ENCODE measurements at regions not wholly inside any gene's neighbourhood (a gene's known extent, or its start where the extent isn't known, plus 50 kb on each side); places are given as distances from the start of the nearest gene placed in this dataset.

GRCh38 chr14:62001963-62002362 is 239.7 kb downstream of the SNAPC1 start:
- DNase-seq (ENCODE audit: insufficient read length, low spot score): no peak
- no peak for FAIRE-seq

GRCh38 chr14:62002642-62003041 is 240.4 kb downstream of the SNAPC1 start:
- peak; percentile 99 for FAIRE-seq
- no peak for DNase-seq (ENCODE audit: insufficient read length, low spot score)

- no peak for FAIRE-seq
- DNase-seq (ENCODE audit: insufficient read length, low spot score): no peak
Measured at GRCh38 chr14:62003701-62004100, 241.5 kb downstream of the SNAPC1 start.

GRCh38 chr14:62006116-62006731 is 244.0 kb downstream of the SNAPC1 start:
- FAIRE-seq: no peak
- no peak for DNase-seq (ENCODE audit: insufficient read length, low spot score)

- no peak for FAIRE-seq
- peak; percentile 53 for DNase-seq (ENCODE audit: insufficient read length, low spot score)
Measured at GRCh38 chr14:62015243-62015642, 253.0 kb downstream of the SNAPC1 start.

- no peak for DNase-seq (ENCODE audit: insufficient read length, low spot score)
- FAIRE-seq: peak; percentile 99
Measured at GRCh38 chr14:62015945-62016344, 253.7 kb downstream of the SNAPC1 start.

- peak; percentile 98 for FAIRE-seq
Measured at GRCh38 chr14:62017651-62018230, 255.5 kb downstream of the SNAPC1 start.

GRCh38 chr14:62018606-62019005 is 256.4 kb downstream of the SNAPC1 start:
- FAIRE-seq: no peak
- no peak for DNase-seq (ENCODE audit: insufficient read length, low spot score)

More at GRCh38 chr14:62017651-62018230, 255.5 kb downstream of the SNAPC1 start:
- no peak for DNase-seq (ENCODE audit: insufficient read length, low spot score)

- FAIRE-seq (no peak), DNase-seq (ENCODE audit: insufficient read length, low spot score) (no peak)
Measured at GRCh38 chr14:62027958-62028357, 265.7 kb downstream of the SNAPC1 start.

GRCh38 chr14:62029569-62029924 is 267.3 kb downstream of the SNAPC1 start:
- DNase-seq (ENCODE audit: insufficient read length, low spot score) (no peak), FAIRE-seq (peak; percentile 99)

- no peak for FAIRE-seq
- DNase-seq (ENCODE audit: insufficient read length, low spot score): no peak
Measured at GRCh38 chr14:62030387-62030786, 268.2 kb downstream of the SNAPC1 start.

GRCh38 chr14:62031504-62031903 is 269.3 kb downstream of the SNAPC1 start:
- DNase-seq (ENCODE audit: insufficient read length, low spot score): no peak
- FAIRE-seq: no peak

GRCh38 chr14:62053188-62053587 is 291.0 kb downstream of the SNAPC1 start:
- peak; percentile 92 for FAIRE-seq
- DNase-seq (ENCODE audit: insufficient read length, low spot score): no peak

- FAIRE-seq: no peak
- DNase-seq (ENCODE audit: insufficient read length, low spot score): no peak
Measured at GRCh38 chr14:62056789-62057188, 294.6 kb downstream of the SNAPC1 start.

- FAIRE-seq: no peak
- DNase-seq (ENCODE audit: insufficient read length, low spot score): no peak
Measured at GRCh38 chr14:62062645-62063044, 300.4 kb downstream of the SNAPC1 start.

GRCh38 chr14:62064751-62065323 is 302.6 kb downstream of the SNAPC1 start:
- FAIRE-seq: peak; percentile 99
- no peak for DNase-seq (ENCODE audit: insufficient read length, low spot score)

- FAIRE-seq (peak; percentile 97), DNase-seq (ENCODE audit: insufficient read length, low spot score) (no peak)
Measured at GRCh38 chr14:62066304-62066703, 304.1 kb downstream of the SNAPC1 start.

GRCh38 chr14:62071039-62071438 is 308.8 kb downstream of the SNAPC1 start:
- FAIRE-seq (no peak), DNase-seq (ENCODE audit: insufficient read length, low spot score) (no peak)

GRCh38 chr14:62076368-62076767 is 314.1 kb downstream of the SNAPC1 start:
- DNase-seq (ENCODE audit: insufficient read length, low spot score): no peak
- no peak for FAIRE-seq

GRCh38 chr14:62076825-62077605 is 314.8 kb downstream of the SNAPC1 start:
- DNase-seq (ENCODE audit: insufficient read length, low spot score) (no peak), FAIRE-seq (peak; percentile 93)

GRCh38 chr14:62077676-62078261 is 315.5 kb downstream of the SNAPC1 start:
- DNase-seq (ENCODE audit: insufficient read length, low spot score) (no peak), FAIRE-seq (no peak)
